ENCODE measurements at regions not wholly inside any gene's neighbourhood (a gene's known extent, or its start where the extent isn't known, plus 50 kb on each side); places are given as distances from the start of the nearest gene placed in this dataset.

DNA sequence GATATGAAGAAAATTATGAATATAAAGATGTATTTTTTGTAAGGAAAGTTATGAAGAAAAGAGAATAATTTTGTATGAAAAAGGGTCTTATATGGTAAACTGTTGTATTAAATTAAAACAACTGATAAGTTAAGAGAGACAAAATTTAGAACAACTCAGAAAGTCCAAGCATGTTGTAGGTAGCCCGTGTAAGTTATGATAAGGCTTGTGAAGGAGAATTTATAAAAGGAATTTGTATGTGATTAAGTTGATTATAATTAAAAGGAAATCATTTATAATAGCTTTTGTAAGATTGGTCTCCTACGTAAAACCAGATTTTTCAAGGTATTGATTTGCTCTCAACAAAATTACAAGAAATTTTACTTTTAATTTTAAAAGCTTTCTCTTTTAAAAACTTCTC, 1579.3 kb downstream of the HACE1 start:
- TF ChIP-seq, protein P1, sequence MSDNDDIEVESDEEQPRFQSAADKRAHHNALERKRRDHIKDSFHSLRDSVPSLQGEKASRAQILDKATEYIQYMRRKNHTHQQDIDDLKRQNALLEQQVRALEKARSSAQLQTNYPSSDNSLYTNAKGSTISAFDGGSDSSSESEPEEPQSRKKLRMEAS (IDR thresholded peaks at IDR 0.05; ENCODE audit: low read depth, low read length): no peak
- TF ChIP-seq RAD21 (IDR thresholded peaks at IDR 0.05; ENCODE audit: insufficient read depth, low read depth, low read length) (no peak), POLR2A (IDR thresholded peaks at IDR 0.05; ENCODE audit: low read depth, low read length) (no peak), HCFC1 (IDR thresholded peaks at IDR 0.05; ENCODE audit: low read length) (no peak), EZH2 (IDR thresholded peaks at IDR 0.05; ENCODE audit: borderline replicate concordance, control insufficient read depth, low read depth, low read length) (no peak), SIX5 (IDR thresholded peaks at IDR 0.05; ENCODE audit: low read depth, low read length, severe bottlenecking) (no peak), CREB1 (IDR thresholded peaks at IDR 0.05; ENCODE audit: low read depth) (no peak), CHD2 (IDR thresholded peaks at IDR 0.05; ENCODE audit: borderline replicate concordance, low read depth, low read length) (no peak), NR2F1 (conservative IDR thresholded peaks at IDR 0.05) (no peak)
- TF ChIP-seq, protein P2, sequence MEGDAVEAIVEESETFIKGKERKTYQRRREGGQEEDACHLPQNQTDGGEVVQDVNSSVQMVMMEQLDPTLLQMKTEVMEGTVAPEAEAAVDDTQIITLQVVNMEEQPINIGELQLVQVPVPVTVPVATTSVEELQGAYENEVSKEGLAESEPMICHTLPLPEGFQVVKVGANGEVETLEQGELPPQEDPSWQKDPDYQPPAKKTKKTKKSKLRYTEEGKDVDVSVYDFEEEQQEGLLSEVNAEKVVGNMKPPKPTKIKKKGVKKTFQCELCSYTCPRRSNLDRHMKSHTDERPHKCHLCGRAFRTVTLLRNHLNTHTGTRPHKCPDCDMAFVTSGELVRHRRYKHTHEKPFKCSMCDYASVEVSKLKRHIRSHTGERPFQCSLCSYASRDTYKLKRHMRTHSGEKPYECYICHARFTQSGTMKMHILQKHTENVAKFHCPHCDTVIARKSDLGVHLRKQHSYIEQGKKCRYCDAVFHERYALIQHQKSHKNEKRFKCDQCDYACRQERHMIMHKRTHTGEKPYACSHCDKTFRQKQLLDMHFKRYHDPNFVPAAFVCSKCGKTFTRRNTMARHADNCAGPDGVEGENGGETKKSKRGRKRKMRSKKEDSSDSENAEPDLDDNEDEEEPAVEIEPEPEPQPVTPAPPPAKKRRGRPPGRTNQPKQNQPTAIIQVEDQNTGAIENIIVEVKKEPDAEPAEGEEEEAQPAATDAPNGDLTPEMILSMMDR (IDR thresholded peaks at IDR 0.05 in 2 of 3, conservative IDR thresholded peaks at IDR 0.05 in 1 of 3; ENCODE audit: control insufficient read depth in 2 of 3, extremely low read depth in 1 of 3, insufficient read depth in 1 of 3, low read depth in 3 of 3, low read length in 3 of 3): no peak
- TF ChIP-seq, protein P3, sequence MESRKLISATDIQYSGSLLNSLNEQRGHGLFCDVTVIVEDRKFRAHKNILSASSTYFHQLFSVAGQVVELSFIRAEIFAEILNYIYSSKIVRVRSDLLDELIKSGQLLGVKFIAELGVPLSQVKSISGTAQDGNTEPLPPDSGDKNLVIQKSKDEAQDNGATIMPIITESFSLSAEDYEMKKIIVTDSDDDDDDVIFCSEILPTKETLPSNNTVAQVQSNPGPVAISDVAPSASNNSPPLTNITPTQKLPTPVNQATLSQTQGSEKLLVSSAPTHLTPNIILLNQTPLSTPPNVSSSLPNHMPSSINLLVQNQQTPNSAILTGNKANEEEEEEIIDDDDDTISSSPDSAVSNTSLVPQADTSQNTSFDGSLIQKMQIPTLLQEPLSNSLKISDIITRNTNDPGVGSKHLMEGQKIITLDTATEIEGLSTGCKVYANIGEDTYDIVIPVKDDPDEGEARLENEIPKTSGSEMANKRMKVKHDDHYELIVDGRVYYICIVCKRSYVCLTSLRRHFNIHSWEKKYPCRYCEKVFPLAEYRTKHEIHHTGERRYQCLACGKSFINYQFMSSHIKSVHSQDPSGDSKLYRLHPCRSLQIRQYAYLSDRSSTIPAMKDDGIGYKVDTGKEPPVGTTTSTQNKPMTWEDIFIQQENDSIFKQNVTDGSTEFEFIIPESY (IDR thresholded peaks at IDR 0.05): no peak
